IPS-11a (cell line): ENCODE measurements at regions not wholly inside any gene's neighbourhood (a gene's known extent, or its start where the extent isn't known, plus 50 kb on each side); places are given as distances from the start of the nearest gene placed in this dataset.
"Not testable (repeated sequence)": the region's sequence is repeated elsewhere in the genome, so short reads cannot be mapped to it uniquely, and the experiment has no call there.

Source experiments
- H3K4me3 ChIP-seq: one replicate; pipeline ENCODE4 v1.5.1; 2013; ENCODE audit warnings: low read depth, low read length, control low read depth

- H3K4me3 ChIP-seq = no peak overlapping the region
Measured at GRCh38 chr3:118501152-118501551, 533.5 kb downstream of the IGSF11 start.

GRCh38 chr3:118504906-118505305 lies 529.7 kb downstream of the IGSF11 start:
- no peak overlapping the region for H3K4me3 ChIP-seq

DNA sequence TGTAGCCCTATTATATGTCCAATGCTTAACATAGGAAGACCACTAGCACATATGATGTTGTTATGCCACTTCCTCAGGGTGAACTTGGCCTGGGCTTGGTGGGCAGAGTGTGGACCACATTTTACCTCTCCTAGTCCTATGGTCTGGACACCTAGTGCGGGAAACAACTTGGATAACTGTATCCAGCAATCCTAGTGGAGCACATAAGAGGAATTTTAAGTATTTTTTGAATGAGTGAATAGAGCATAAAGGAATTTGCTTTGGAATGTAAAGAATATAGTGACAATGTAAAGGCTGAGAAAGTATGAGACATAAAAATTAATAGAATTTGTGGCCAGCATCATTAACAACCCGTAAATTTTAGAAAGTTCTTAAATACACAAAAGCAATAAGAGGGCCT lies 528.9 kb downstream of the IGSF11 start:
- no peak overlapping the region for H3K4me3 ChIP-seq

DNA sequence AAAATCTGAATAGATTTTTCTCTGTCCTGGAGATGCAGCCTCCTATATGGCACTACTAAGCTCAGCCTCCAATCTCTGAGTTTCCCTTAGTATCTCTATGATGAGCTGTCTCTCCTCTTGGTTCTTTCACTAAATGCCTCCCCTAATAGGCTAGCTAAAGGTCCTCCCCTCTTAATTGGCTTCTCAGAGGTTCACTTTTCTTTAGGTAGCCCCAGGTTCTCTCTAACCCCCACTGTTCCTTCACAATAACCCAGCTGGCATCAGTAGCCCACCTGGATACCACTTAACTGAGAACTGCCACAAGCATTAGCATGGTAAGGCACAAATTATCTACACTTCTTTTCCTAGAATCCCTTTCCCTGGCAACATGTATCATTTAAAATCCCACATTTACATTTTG lies 523.2 kb downstream of the IGSF11 start:
- H3K4me3 ChIP-seq = no peak overlapping the region

DNA sequence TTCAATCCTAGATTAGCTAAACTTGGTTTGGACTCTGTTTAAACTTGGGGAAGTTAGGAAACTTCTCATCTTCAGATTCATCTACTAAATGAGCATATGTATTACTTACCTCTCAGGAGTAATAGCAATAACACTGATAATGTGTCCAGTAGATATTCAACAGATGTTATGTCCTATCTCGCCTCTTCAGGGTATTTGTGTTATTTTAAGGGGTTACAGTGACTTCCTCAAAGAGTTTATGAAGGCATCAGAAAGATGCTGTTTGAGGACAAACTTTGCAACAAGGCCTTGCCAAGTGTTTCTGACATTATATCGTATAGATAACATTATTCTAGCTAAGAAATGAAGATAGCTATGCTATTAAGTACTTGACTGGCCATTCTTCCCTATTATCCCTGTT lies 522.3 kb downstream of the IGSF11 start:
- H3K4me3 ChIP-seq = no peak overlapping the region

- H3K4me3 ChIP-seq = no peak overlapping the region
Measured at GRCh38 chr3:118525077-118525476, 509.6 kb downstream of the IGSF11 start.

- no peak overlapping the region for H3K4me3 ChIP-seq
Measured at GRCh38 chr3:118526758-118527513, 507.7 kb downstream of the IGSF11 start.

- no peak overlapping the region for H3K4me3 ChIP-seq
Measured at GRCh38 chr3:118527514-118528044, 507.1 kb downstream of the IGSF11 start.

DNA sequence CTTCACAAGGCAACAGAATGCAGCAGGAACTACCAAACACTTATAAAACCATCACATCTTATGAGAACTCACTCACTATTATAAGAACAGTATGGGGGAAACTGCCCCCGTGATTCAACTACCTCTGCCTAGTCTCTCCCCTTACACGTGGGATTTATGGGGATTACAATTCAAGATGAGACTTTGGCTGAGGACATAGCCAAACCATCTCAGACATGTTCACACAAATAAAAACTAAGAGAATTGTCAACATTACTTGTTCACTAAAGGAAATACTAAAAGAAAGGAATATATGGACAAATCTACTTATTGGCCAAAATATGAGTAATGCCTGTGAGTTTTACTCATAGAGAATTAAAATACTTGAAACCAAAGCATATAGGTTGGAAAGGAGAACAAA lies 505.1 kb downstream of the IGSF11 start:
- H3K4me3 ChIP-seq = no peak overlapping the region

DNA sequence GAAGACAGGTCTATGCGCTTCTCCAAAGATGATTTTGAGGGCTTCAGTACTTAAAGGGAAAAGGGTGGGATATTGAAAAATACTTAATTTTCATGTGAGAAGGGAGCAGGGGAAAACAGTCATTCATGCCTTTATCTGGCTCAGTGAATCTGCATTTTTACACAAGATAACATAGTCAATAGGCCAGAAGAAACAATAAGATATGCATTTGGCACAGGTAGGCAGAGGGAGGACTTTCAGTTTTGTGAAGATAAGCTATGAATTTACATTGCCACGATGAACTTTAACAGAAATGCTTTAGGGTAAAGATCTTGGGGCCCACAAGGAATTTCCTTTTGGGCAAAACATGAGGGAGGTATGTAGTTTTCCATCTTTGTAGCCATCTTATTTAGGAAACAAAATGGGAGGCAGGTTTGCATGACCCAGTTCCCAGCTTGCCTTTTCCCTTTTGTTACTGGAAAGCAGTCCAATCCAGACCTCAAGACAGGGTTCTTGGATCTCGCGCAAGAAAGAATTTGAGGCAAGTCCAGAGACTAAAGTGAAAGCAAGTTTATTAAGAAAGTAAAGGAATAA lies 504.2 kb downstream of the IGSF11 start:
- H3K4me3 ChIP-seq = no peak overlapping the region

- H3K4me3 ChIP-seq = not testable (repeated sequence)
Measured at GRCh38 chr3:118530927-118531356, 503.7 kb downstream of the IGSF11 start.

GRCh38 chr3:118531816-118532215 lies 502.8 kb downstream of the IGSF11 start:
- no peak overlapping the region for H3K4me3 ChIP-seq

DNA sequence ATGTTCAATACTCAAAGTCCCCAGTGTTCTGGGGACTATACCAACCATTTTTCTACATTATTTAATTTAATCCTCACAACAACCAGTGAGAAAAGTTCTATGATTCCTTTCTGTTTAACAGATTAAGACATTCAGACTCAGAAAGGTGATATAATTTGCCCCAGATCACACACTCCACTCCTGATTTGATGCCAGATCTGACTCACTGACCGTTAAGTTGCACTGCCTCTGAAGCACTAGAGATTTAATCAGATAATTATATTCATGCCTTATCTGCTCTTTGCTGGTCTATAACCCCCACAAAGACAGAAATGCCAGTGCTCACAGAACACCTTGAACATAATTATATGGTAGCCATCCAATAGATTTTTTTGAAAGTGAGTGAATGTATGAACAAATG lies 501.0 kb downstream of the IGSF11 start:
- no peak overlapping the region for H3K4me3 ChIP-seq

DNA sequence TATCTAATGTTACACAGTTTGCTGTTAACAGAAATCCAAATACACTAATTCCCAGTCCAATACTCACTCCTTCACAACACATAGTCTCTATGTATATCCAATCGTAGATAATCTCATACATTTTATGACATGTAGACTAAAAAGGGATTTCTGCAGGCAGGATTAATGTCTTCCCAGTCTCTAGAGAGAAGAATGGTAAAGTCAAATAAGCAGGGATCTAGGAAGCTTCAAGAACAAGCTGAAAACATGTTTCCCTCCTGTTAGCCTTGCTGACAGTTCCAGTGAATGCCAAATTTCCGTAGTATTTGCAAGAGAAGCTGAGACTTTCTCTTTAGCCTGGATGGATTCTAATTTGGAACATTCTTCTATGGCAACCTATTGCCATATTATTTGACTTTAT lies 500.1 kb downstream of the IGSF11 start:
- no peak overlapping the region for H3K4me3 ChIP-seq

GRCh38 chr3:118536764-118537163 lies 497.9 kb downstream of the IGSF11 start:
- no peak overlapping the region for H3K4me3 ChIP-seq

GRCh38 chr3:118537454-118537853 lies 497.2 kb downstream of the IGSF11 start:
- no peak overlapping the region for H3K4me3 ChIP-seq

- no peak overlapping the region for H3K4me3 ChIP-seq
Measured at GRCh38 chr3:118538187-118538586, 496.5 kb downstream of the IGSF11 start.

DNA sequence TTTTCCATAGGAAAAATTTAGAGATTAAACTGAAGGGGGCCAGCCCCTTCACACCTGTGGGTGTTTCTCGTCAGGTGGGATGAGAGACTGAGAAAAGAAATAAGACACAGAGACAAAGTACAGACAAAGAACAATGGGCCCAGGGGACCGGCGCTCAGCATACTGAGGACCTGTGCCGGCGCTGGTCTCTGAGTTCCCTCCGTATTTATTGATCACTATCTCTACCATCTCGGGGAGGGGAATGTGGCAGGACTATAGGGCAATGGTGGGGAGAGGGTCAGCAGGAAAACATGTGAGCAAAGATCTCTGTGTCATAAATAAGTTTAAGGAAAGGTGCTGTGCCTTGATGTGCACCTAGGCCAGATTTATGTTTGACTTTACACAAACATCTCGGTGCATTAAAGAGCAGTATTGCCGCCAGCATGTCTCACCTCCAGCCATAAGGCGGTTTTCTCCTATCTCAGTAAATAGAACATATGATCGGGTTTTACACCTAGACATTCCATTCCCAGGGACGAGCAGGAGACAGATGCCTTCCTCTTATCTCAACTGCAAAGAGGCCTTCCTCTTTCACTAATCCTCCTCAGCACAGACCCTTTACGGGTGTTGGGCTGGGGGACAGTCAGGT lies 494.7 kb downstream of the IGSF11 start:
- not testable (repeated sequence) for H3K4me3 ChIP-seq

DNA sequence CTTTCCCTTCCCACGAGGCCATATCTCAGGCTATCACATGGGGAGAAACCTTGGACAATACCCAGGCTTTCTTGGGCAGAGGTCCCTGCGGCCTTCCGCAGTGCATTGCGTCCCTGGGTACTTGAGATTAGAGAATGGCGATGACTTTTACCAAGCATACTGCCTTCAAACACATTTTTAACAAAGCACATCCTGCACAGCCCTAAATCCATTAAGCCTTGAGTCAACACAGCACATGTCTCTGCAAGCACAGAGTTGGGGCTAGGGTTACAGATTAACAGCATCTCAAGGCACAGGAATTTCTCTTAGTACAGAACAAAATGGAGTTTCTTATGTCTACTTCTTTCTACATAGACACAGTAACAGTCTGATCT lies 494.2 kb downstream of the IGSF11 start:
- H3K4me3 ChIP-seq = not testable (repeated sequence)

DNA sequence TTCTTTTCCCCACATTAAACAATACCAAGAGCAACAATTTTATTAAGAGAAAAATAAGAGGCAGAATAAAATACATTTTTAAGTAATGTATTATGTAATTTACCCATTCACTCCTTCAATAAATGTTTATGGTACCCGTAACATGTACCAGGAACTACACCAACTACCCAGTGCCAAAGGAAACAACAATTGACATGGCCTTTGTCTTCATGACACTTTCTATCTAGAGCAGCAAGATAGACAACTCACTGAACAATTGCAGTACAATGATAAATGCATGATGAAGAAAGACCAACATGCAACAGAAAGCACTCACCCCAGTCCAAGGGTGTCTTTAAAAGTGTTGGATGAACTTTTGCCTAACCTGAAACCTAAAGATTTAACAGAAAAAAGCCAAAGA lies 493.8 kb downstream of the IGSF11 start:
- no peak overlapping the region for H3K4me3 ChIP-seq

DNA sequence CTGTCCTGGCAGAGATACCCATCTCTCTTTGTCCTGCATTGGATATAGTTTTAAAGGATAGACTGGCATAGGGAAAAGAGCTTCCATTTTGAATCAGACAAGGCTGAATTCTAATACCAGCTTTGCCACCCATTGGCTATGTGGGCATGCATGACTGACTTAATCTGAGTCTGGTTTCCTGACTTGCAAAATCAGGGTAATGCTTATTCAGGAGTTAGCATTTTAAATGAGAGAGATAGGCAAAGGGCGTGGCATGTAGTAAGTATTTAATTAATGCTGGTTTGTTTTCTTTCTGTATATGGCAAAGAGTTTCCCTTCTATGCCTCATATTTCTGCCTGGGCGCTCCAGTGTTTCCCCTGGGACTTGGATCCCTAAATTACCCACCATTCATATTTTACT lies 492.9 kb downstream of the IGSF11 start:
- no peak overlapping the region for H3K4me3 ChIP-seq

DNA sequence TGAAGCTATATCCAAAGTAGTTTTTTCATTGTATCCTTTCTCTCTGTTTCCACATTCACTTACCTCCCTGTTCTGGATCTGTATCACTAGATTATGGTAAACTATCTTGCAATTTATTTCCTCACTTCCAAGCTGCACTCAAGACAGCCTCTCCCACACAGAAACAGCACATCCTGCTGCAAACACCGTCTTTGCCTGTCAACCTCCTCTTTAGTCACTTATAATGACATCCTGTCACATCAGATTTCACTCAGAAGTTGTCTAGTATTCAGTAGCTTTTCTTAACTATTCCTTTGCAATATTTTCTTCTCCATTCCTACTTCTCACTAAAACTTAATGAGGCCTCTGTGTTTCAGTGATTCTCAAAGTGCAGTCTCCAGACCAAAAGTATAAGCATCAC lies 490.8 kb downstream of the IGSF11 start:
- H3K4me3 ChIP-seq = no peak overlapping the region
